Liver (tissue), 8 donors: ENCODE measurements at regions not wholly inside any gene's neighbourhood (a gene's known extent, or its start where the extent isn't known, plus 50 kb on each side); places are given as distances from the start of the nearest gene placed in this dataset.

Source experiments
- DNase-seq: peaks from one replicate; pipeline ENCODE4 v3.0.0-alpha.2; 2017; ENCODE audit warnings: low spot score
- H3K27ac ChIP-seq, 2 donors: one replicate each; pipeline ENCODE4 v1.7.0; 2013; ENCODE audit warnings: inconsistent platforms in 2 of 2, low read length in 2 of 2, control low read depth in 1 of 2, low read depth in 1 of 2, mild to moderate bottlenecking in 1 of 2
- H3K27me3 ChIP-seq, 4 donors: one replicate each; pipeline versions ENCODE4 v1.6.1 to v1.7.0; 2013; ENCODE audit warnings: low read length in 3 of 4, inconsistent platforms in 1 of 4, mild to moderate bottlenecking in 1 of 4, moderate library complexity in 1 of 4; ENCODE audit not compliant: control insufficient read depth in 4 of 4, insufficient read depth in 4 of 4
- H3K36me3 ChIP-seq, 4 donors: one replicate each; pipeline versions ENCODE4 v1.6.1 to v1.7.0; 2013; ENCODE audit warnings: low read length in 3 of 4, mild to moderate bottlenecking in 3 of 4, low read depth in 1 of 4, moderate library complexity in 1 of 4; ENCODE audit not compliant: control insufficient read depth in 4 of 4, insufficient read depth in 3 of 4
- H3K4me1 ChIP-seq, 4 donors: one replicate each; pipeline versions ENCODE4 v1.6.1 to v1.7.0; 2013; ENCODE audit warnings: low read length in 3 of 4, mild to moderate bottlenecking in 3 of 4, moderate library complexity in 1 of 4; ENCODE audit not compliant: control insufficient read depth in 4 of 4, insufficient read depth in 4 of 4
- H3K4me3 ChIP-seq, 3 donors: one replicate each; pipeline versions ENCODE4 v1.6.1 to v1.7.0; 2013; ENCODE audit warnings: low read length in 3 of 3, control low read depth in 1 of 3, low read depth in 1 of 3, mild to moderate bottlenecking in 1 of 3
- H3K9ac ChIP-seq, 2 donors: one replicate each; pipeline ENCODE4 v1.7.0; 2013; ENCODE audit warnings: low read length in 2 of 2, mild to moderate bottlenecking in 2 of 2, moderate library complexity in 2 of 2, control low read depth in 1 of 2, low read depth in 1 of 2
- H3K9me3 ChIP-seq, 4 donors: one replicate each; pipeline versions ENCODE4 v1.6.1 to v1.7.0; 2013; ENCODE audit warnings: low read length in 3 of 4; ENCODE audit not compliant: control insufficient read depth in 4 of 4
- EGR1 ChIP-seq, 2 donors: IDR thresholded peaks; 2 replicates each; pipeline ENCODE4 v1.6.1; 2016 to 2018; ENCODE audit warnings: antibody characterized with exemption in 2 of 2, low read depth in 2 of 2
- FOXA1 ChIP-seq: IDR thresholded peaks from 2 replicates; pipeline ENCODE4 v1.6.1; 2016; ENCODE audit warnings: antibody characterized with exemption
- FOXA2 ChIP-seq: IDR thresholded peaks from 2 replicates; pipeline ENCODE4 v1.6.1; 2016; ENCODE audit warnings: antibody characterized with exemption
- GABPA ChIP-seq, 2 donors: IDR thresholded peaks in 1 of 2; conservative IDR thresholded peaks in 1 of 2; 2 replicates each; pipeline ENCODE4 v1.6.1; 2016; ENCODE audit warnings: antibody characterized with exemption in 2 of 2, mild to moderate bottlenecking in 1 of 2, moderate library complexity in 1 of 2
- HNF4A ChIP-seq, 2 donors: conservative IDR thresholded peaks; 2 replicates each; pipeline ENCODE4 v1.6.1; 2016; ENCODE audit warnings: antibody characterized with exemption in 2 of 2, mild to moderate bottlenecking in 2 of 2
- HNF4G ChIP-seq: IDR thresholded peaks from 2 replicates; pipeline ENCODE4 v1.6.1; 2016; ENCODE audit warnings: antibody characterized with exemption
- JUND ChIP-seq, 2 donors: IDR thresholded peaks; 2 replicates each; pipeline ENCODE4 v1.6.1; 2016; ENCODE audit warnings: antibody characterized with exemption in 2 of 2
- NR2F2 ChIP-seq: IDR thresholded peaks from 2 replicates; pipeline ENCODE4 v1.6.1; 2016; ENCODE audit warnings: antibody characterized with exemption
- RAD21 ChIP-seq, 2 donors: IDR thresholded peaks; 2 replicates each; pipeline ENCODE4 v1.6.1; 2016; ENCODE audit warnings: antibody characterized with exemption in 2 of 2, mild to moderate bottlenecking in 2 of 2
- SP1 ChIP-seq: IDR thresholded peaks from 2 replicates; pipeline ENCODE4 v1.6.1; 2018; ENCODE audit warnings: antibody characterized with exemption, mild to moderate bottlenecking
- TAF1 ChIP-seq: conservative IDR thresholded peaks from 2 replicates; pipeline ENCODE4 v1.6.1; 2016; ENCODE audit warnings: antibody characterized with exemption, mild to moderate bottlenecking
- YY1 ChIP-seq: IDR thresholded peaks from 2 replicates; pipeline ENCODE4 v1.6.1; 2016; ENCODE audit warnings: antibody characterized with exemption, mild to moderate bottlenecking
- WGBS: extraction: QIAGEN DNeasy Blood & Tissue Kit; methylation state at CpG from one replicate; pipeline ENCODE4 v1.1.7; 2013; 5-methylcytosine and 5-hydroxymethylcytosine counted together
- TF ChIP-seq, protein P1 (sequence below): IDR thresholded peaks from 2 replicates; pipeline ENCODE4 v1.6.1; 2016; ENCODE audit warnings: antibody characterized with exemption
- TF ChIP-seq, protein P2 (sequence below): fragments of 150-350 bp; IDR thresholded peaks from 2 replicates; pipeline ENCODE4 v1.5.1; 2017; ENCODE audit warnings: improper control_type of control experiment, low read depth, low read length; ENCODE audit not compliant: missing input control
- TF ChIP-seq, protein P3 (sequence below): IDR thresholded peaks from 2 replicates; pipeline ENCODE4 v1.6.1; 2016; ENCODE audit warnings: antibody characterized with exemption, mild to moderate bottlenecking
- TF ChIP-seq, protein P4 (sequence below): IDR thresholded peaks from 2 replicates; pipeline ENCODE4 v1.6.1; 2016; ENCODE audit warnings: antibody characterized with exemption
- TF ChIP-seq, protein P5 (sequence below): IDR thresholded peaks from 2 replicates; pipeline ENCODE4 v1.6.1; 2016; ENCODE audit warnings: antibody characterized with exemption
- donor health status: healthy.
- donor health status: healthy.
- donor health status: healthy.
- donor health status: healthy.
- donor health status: healthy.

DNA sequence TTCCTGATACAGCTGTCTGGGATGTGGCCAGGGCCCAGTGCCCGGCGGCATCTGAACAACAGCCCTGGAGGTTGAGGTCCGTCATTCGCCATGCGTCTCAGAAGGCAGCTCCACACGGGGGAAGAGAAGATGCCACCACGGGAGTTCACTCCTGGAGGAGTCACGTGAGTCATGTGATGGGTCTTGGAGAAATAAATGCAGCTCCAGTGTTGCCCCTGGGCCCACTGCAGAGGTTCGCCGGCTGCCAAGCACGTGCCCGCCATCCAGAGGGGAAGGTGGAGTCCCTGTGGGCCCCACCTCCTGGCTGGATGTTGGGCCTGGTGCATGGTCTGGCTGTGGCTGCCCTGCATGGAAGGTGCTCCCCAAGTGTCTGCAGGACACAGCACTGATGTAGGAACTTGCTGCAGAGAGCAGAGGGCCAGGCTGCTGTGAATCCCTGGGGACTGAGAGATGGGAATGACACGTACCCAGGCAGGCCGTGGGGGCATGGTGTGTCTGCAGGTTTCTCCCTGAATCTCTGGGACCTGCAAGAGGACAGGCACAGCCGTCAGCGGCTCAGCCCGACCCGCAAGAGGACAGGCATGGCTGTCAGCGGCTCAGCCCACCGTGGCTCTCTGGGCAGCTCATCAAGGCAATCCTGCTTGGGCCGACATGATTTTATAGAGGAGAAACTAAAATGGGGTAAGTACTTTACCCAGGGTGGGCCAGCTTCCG is 418.3 kb upstream of the IRX4 start:
- TF ChIP-seq, protein P1, sequence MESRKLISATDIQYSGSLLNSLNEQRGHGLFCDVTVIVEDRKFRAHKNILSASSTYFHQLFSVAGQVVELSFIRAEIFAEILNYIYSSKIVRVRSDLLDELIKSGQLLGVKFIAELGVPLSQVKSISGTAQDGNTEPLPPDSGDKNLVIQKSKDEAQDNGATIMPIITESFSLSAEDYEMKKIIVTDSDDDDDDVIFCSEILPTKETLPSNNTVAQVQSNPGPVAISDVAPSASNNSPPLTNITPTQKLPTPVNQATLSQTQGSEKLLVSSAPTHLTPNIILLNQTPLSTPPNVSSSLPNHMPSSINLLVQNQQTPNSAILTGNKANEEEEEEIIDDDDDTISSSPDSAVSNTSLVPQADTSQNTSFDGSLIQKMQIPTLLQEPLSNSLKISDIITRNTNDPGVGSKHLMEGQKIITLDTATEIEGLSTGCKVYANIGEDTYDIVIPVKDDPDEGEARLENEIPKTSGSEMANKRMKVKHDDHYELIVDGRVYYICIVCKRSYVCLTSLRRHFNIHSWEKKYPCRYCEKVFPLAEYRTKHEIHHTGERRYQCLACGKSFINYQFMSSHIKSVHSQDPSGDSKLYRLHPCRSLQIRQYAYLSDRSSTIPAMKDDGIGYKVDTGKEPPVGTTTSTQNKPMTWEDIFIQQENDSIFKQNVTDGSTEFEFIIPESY, result no peak
- TF ChIP-seq, protein P2, sequence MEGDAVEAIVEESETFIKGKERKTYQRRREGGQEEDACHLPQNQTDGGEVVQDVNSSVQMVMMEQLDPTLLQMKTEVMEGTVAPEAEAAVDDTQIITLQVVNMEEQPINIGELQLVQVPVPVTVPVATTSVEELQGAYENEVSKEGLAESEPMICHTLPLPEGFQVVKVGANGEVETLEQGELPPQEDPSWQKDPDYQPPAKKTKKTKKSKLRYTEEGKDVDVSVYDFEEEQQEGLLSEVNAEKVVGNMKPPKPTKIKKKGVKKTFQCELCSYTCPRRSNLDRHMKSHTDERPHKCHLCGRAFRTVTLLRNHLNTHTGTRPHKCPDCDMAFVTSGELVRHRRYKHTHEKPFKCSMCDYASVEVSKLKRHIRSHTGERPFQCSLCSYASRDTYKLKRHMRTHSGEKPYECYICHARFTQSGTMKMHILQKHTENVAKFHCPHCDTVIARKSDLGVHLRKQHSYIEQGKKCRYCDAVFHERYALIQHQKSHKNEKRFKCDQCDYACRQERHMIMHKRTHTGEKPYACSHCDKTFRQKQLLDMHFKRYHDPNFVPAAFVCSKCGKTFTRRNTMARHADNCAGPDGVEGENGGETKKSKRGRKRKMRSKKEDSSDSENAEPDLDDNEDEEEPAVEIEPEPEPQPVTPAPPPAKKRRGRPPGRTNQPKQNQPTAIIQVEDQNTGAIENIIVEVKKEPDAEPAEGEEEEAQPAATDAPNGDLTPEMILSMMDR, result no peak
- no peak for TF ChIP-seq JUND (IDR thresholded peaks at IDR 0.05)
- TF ChIP-seq SP1, result no peak
- TF ChIP-seq GABPA (IDR thresholded peaks at IDR 0.05 in 1 of 2, conservative IDR thresholded peaks at IDR 0.05 in 1 of 2), result no peak
- TF ChIP-seq NR2F2, result no peak
- TF ChIP-seq TAF1, result no peak
- TF ChIP-seq YY1, result no peak
- no peak for TF ChIP-seq HNF4G
- no peak for TF ChIP-seq HNF4A (conservative IDR thresholded peaks at IDR 0.05)
- no peak for TF ChIP-seq RAD21 (IDR thresholded peaks at IDR 0.05)
- TF ChIP-seq FOXA2, result no peak
- TF ChIP-seq, protein P3, sequence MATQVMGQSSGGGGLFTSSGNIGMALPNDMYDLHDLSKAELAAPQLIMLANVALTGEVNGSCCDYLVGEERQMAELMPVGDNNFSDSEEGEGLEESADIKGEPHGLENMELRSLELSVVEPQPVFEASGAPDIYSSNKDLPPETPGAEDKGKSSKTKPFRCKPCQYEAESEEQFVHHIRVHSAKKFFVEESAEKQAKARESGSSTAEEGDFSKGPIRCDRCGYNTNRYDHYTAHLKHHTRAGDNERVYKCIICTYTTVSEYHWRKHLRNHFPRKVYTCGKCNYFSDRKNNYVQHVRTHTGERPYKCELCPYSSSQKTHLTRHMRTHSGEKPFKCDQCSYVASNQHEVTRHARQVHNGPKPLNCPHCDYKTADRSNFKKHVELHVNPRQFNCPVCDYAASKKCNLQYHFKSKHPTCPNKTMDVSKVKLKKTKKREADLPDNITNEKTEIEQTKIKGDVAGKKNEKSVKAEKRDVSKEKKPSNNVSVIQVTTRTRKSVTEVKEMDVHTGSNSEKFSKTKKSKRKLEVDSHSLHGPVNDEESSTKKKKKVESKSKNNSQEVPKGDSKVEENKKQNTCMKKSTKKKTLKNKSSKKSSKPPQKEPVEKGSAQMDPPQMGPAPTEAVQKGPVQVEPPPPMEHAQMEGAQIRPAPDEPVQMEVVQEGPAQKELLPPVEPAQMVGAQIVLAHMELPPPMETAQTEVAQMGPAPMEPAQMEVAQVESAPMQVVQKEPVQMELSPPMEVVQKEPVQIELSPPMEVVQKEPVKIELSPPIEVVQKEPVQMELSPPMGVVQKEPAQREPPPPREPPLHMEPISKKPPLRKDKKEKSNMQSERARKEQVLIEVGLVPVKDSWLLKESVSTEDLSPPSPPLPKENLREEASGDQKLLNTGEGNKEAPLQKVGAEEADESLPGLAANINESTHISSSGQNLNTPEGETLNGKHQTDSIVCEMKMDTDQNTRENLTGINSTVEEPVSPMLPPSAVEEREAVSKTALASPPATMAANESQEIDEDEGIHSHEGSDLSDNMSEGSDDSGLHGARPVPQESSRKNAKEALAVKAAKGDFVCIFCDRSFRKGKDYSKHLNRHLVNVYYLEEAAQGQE, result no peak
- TF ChIP-seq, protein P4, sequence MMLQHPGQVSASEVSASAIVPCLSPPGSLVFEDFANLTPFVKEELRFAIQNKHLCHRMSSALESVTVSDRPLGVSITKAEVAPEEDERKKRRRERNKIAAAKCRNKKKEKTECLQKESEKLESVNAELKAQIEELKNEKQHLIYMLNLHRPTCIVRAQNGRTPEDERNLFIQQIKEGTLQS, result no peak
- no peak for TF ChIP-seq FOXA1
- TF ChIP-seq EGR1 (IDR thresholded peaks at IDR 0.05; ENCODE audit: low read depth in 2 of 2), result no peak
- H3K9ac ChIP-seq, result no peak overlapping the region
- DNase-seq, result no peak
- H3K4me3 ChIP-seq, result no peak overlapping the region
- no peaks in the 10 kb centered on the region for H3K27me3 ChIP-seq
- no peaks in the 10 kb centered on the region for H3K36me3 ChIP-seq
- 91% methylated on average over 22 of the region's 22 CpGs for WGBS
- H3K9me3 ChIP-seq, result no peaks in the 10 kb centered on the region
- H3K4me1 ChIP-seq, result no peaks in the 10 kb centered on the region
- no peak overlapping the region for H3K27ac ChIP-seq

DNA sequence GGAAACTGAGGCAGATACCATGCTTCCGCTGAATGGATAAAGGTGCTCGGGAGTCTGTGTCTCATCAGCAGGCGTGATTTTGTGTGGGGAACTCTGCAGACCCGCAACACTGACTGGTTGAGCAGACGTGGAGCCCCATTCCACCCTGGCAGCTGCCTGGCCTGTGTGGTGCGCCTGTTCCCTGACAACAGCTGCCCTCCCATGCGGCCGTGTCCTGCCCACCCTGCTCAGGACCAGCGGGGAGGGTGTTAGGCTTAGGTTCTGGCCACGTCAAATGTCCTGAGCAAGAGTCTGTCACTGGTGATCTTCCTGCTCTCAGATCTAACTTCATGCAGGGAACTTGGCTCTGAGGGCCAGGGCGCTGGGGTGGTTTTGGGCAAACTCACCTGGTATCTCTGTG is 417.7 kb upstream of the IRX4 start:
- no peaks in the 10 kb centered on the region for H3K27me3 ChIP-seq
- TF ChIP-seq RAD21 (IDR thresholded peaks at IDR 0.05), result no peak
- TF ChIP-seq NR2F2, result no peak
- TF ChIP-seq, protein P1, result no peak
- TF ChIP-seq SP1, result no peak
- no peak for TF ChIP-seq GABPA (IDR thresholded peaks at IDR 0.05 in 1 of 2, conservative IDR thresholded peaks at IDR 0.05 in 1 of 2)
- TF ChIP-seq HNF4G, result no peak
- TF ChIP-seq TAF1, result no peak
- TF ChIP-seq JUND (IDR thresholded peaks at IDR 0.05), result no peak
- TF ChIP-seq YY1, result no peak
- TF ChIP-seq EGR1 (IDR thresholded peaks at IDR 0.05; ENCODE audit: low read depth in 2 of 2), result no peak
- TF ChIP-seq, protein P4, result no peak
- TF ChIP-seq, protein P5, sequence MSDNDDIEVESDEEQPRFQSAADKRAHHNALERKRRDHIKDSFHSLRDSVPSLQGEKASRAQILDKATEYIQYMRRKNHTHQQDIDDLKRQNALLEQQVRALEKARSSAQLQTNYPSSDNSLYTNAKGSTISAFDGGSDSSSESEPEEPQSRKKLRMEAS, result no peak
- no peak for TF ChIP-seq FOXA2
- no peak for TF ChIP-seq FOXA1
- 86% methylated on average over 11 of the region's 11 CpGs for WGBS
- no peaks in the 10 kb centered on the region for H3K36me3 ChIP-seq
- no peaks in the 10 kb centered on the region for H3K4me1 ChIP-seq
- H3K27ac ChIP-seq, result no peak overlapping the region
- no peaks in the 10 kb centered on the region for H3K9me3 ChIP-seq
- H3K4me3 ChIP-seq, result no peak overlapping the region
- DNase-seq, result no peak
- no peak overlapping the region for H3K9ac ChIP-seq
